Loucy (cell line): ENCODE measurements at regions not wholly inside any gene's neighbourhood (a gene's known extent, or its start where the extent isn't known, plus 50 kb on each side); places are given as distances from the start of the nearest gene placed in this dataset.

ENCODE experiments used
- H2AFZ ChIP-seq: fragments of 200-600 bp; sonication (generic); 2 replicates; pipeline ENCODE4 v1.6.0; 2016; ENCODE audit warnings: antibody characterized with exemption, mild to moderate bottlenecking, low read length, moderate library complexity
- H3F3A ChIP-seq: fragments of 200-600 bp; 2 replicates; pipeline ENCODE4 v1.6.0; 2016; ENCODE audit warnings: antibody characterized with exemption, low read depth, mild to moderate bottlenecking
- H3K27me3 ChIP-seq: fragments of 200-600 bp; sonication (generic); 2 replicates; pipeline ENCODE4 v1.6.1; 2014; ENCODE audit warnings: low read length, mild to moderate bottlenecking; ENCODE audit not compliant: insufficient read depth, poor library complexity, severe bottlenecking
- H3K36me3 ChIP-seq: fragments of 200-600 bp; sonication (generic); 2 replicates; pipeline ENCODE4 v1.6.1; 2016; ENCODE audit warnings: low read length; ENCODE audit not compliant: insufficient read depth
- H3K4me1 ChIP-seq: fragments of 200-600 bp; sonication (generic); 2 replicates; pipeline ENCODE4 v1.5.1; 2014; ENCODE audit warnings: low read length, mild to moderate bottlenecking; ENCODE audit not compliant: insufficient read depth, poor library complexity, severe bottlenecking
- H3K4me2 ChIP-seq: fragments of 200-600 bp; sonication (generic); 2 replicates; pipeline ENCODE4 v1.6.0; 2014; ENCODE audit warnings: antibody characterized with exemption, low read length, low read depth, mild to moderate bottlenecking; ENCODE audit not compliant: poor library complexity, severe bottlenecking
- H3K4me3 ChIP-seq: fragments of 200-600 bp; sonication (generic); 2 replicates; pipeline ENCODE4 v1.5.1; 2014; ENCODE audit warnings: low read length, mild to moderate bottlenecking, mixed read lengths; ENCODE audit not compliant: poor library complexity, severe bottlenecking
- H3K79me2 ChIP-seq: fragments of 200-600 bp; sonication (generic); 2 replicates; pipeline ENCODE4 v1.6.1; 2014; ENCODE audit warnings: low read length; ENCODE audit not compliant: insufficient read depth
- H3K9ac ChIP-seq: fragments of 200-600 bp; sonication (generic); 2 replicates; pipeline ENCODE4 v1.6.0; 2014; ENCODE audit warnings: mild to moderate bottlenecking, low read depth, low read length, moderate library complexity; ENCODE audit not compliant: poor library complexity, severe bottlenecking
- H3K9me2 ChIP-seq: fragments of 200-600 bp; sonication (generic); replicated peaks from 2 replicates; pipeline ENCODE4 v1.6.1; 2016; ENCODE audit warnings: low read depth, low read length, mixed read lengths
- H3K9me3 ChIP-seq: fragments of 200-600 bp; sonication (generic); 2 replicates; pipeline ENCODE4 v1.6.1; 2014; ENCODE audit warnings: mild to moderate bottlenecking, antibody characterized with exemption, low read length, low read depth; ENCODE audit not compliant: insufficient read depth
- H4K20me1 ChIP-seq: fragments of 200-600 bp; sonication (generic); 2 replicates; pipeline ENCODE4 v1.6.0; 2014; ENCODE audit warnings: antibody characterized with exemption, low read length, mild to moderate bottlenecking; ENCODE audit not compliant: insufficient read depth, poor library complexity, severe bottlenecking
- EZH2phosphoT487 ChIP-seq: fragments of 200-600 bp; IDR thresholded peaks from 2 replicates; pipeline ENCODE4 v1.6.1; 2018; ENCODE audit warnings: antibody characterized with exemption, mild to moderate bottlenecking, moderate library complexity, borderline replicate concordance
- TF ChIP-seq, protein P1 (sequence below): fragments of 200-600 bp; sonication (generic); conservative IDR thresholded peaks from 2 replicates; pipeline ENCODE4 v1.5.1; 2014; ENCODE audit warnings: mild to moderate bottlenecking, antibody characterized with exemption, low read length

DNA sequence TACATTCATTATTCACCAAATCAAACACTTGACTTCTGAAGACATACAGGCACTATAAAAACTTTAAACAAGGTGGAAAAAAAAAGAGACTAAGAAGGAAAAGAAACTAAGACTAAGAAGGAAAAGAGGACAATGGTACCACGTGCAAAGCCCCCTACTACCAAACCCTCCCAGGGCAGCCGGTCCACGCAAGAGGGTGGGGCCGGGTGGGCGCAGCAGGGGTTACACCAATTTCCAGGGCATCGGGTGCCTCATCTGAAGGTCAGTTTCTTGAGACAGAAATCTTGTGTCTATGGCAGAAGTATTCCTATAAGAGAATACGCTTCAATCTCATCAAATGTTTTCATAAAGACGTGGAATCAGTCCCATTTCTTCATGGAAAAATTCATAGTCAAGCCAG is 131.5 kb downstream of the NUFIP1 start:
- H3K4me2 ChIP-seq, result no peak overlapping the region
- no peak overlapping the region for H2AFZ ChIP-seq
- H3F3A ChIP-seq, result no peaks in the 10 kb centered on the region
- H3K79me2 ChIP-seq, result no peaks in the 10 kb centered on the region
- no peak overlapping the region for H3K9ac ChIP-seq
- H3K4me3 ChIP-seq, result no peak overlapping the region
- no peaks in the 10 kb centered on the region for H3K4me1 ChIP-seq
- no peaks in the 10 kb centered on the region for H4K20me1 ChIP-seq
- TF ChIP-seq, protein P1, sequence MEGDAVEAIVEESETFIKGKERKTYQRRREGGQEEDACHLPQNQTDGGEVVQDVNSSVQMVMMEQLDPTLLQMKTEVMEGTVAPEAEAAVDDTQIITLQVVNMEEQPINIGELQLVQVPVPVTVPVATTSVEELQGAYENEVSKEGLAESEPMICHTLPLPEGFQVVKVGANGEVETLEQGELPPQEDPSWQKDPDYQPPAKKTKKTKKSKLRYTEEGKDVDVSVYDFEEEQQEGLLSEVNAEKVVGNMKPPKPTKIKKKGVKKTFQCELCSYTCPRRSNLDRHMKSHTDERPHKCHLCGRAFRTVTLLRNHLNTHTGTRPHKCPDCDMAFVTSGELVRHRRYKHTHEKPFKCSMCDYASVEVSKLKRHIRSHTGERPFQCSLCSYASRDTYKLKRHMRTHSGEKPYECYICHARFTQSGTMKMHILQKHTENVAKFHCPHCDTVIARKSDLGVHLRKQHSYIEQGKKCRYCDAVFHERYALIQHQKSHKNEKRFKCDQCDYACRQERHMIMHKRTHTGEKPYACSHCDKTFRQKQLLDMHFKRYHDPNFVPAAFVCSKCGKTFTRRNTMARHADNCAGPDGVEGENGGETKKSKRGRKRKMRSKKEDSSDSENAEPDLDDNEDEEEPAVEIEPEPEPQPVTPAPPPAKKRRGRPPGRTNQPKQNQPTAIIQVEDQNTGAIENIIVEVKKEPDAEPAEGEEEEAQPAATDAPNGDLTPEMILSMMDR, result no peak
- no peak for TF ChIP-seq EZH2phosphoT487
- H3K36me3 ChIP-seq, result no peaks in the 10 kb centered on the region
- H3K27me3 ChIP-seq, result no peaks in the 10 kb centered on the region
- H3K9me3 ChIP-seq, result no peaks in the 10 kb centered on the region
- H3K9me2 ChIP-seq, result no peaks in the 10 kb centered on the region

DNA sequence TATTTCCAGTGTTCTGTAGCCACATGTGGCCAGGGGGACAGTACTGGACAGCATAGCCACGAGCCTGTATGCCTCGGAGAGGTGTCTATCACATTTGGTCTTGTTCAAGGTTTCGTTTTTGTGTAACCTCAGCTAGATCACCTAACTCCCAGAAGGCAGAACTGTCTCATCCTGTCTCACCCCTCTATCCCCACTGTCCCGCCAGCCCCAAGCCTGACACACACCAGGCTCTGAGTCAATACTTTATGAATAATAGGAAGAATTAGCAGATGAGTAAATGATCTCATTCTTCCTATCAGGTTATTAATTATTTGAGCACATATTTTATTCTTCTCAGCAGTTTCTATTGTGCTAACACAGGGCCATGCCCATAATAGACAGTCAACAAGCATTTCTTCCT is 132.2 kb downstream of the NUFIP1 start:
- no peaks in the 10 kb centered on the region for H3F3A ChIP-seq
- no peak overlapping the region for H3K9ac ChIP-seq
- H4K20me1 ChIP-seq, result no peaks in the 10 kb centered on the region
- H3K27me3 ChIP-seq, result no peaks in the 10 kb centered on the region
- H3K4me3 ChIP-seq, result no peak overlapping the region
- H3K4me1 ChIP-seq, result no peaks in the 10 kb centered on the region
- H3K79me2 ChIP-seq, result no peaks in the 10 kb centered on the region
- H3K9me2 ChIP-seq, result no peaks in the 10 kb centered on the region
- H3K9me3 ChIP-seq, result no peaks in the 10 kb centered on the region
- TF ChIP-seq, protein P1, result no peak
- TF ChIP-seq EZH2phosphoT487, result no peak
- H2AFZ ChIP-seq, result no peak overlapping the region
- H3K4me2 ChIP-seq, result no peak overlapping the region
- no peaks in the 10 kb centered on the region for H3K36me3 ChIP-seq

DNA sequence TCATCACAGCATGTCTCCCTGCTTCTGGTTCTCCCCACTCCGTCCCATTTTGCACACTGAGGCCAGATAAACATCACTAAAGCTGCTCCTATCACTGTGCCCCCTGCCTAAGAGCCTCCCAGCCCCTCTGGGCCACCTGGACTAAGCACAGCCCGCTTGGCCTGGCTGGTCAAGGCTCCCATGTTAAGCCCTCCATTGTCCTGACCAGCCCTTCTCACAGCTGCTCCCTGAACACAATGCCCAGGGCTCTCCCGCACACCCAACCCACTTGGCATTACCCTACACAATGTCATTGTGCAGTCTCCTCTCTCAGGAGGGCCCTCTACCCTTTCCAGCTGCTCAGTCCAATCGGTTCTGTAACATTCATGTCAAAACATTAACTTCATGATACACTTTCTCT is 133.4 kb downstream of the NUFIP1 start:
- Histone ChIP-seq H3K9me2 (no peaks in the 10 kb centered on the region), H3K4me3 (no peak overlapping the region), H3K4me1 (no peaks in the 10 kb centered on the region), H3K79me2 (no peaks in the 10 kb centered on the region), H3F3A (no peaks in the 10 kb centered on the region), H3K36me3 (no peaks in the 10 kb centered on the region), H2AFZ (no peak overlapping the region), H4K20me1 (no peaks in the 10 kb centered on the region), H3K4me2 (no peak overlapping the region), H3K9ac (no peak overlapping the region), H3K9me3 (no peaks in the 10 kb centered on the region), H3K27me3 (no peaks in the 10 kb centered on the region)
- no peak for TF ChIP-seq EZH2phosphoT487
- TF ChIP-seq, protein P1, result no peak
